OCI-LY3 (cell line): ENCODE measurements at regions not wholly inside any gene's neighbourhood (a gene's known extent, or its start where the extent isn't known, plus 50 kb on each side); places are given as distances from the start of the nearest gene placed in this dataset.

Experiments
- CTCF ChIP-seq: fragments of 200-600, 300-600 bp; sonication (generic); IDR thresholded peaks from 2 replicates; pipeline ENCODE4 v1.5.1; 2014; ENCODE audit warnings: antibody characterized with exemption, low read length, low read depth
- EZH2phosphoT487 ChIP-seq: fragments of 200-600 bp; shearing (Covaris generic); IDR thresholded peaks from 2 replicates; pipeline ENCODE4 v1.6.1; 2018; ENCODE audit warnings: antibody characterized with exemption, mixed run types, low read depth

DNA sequence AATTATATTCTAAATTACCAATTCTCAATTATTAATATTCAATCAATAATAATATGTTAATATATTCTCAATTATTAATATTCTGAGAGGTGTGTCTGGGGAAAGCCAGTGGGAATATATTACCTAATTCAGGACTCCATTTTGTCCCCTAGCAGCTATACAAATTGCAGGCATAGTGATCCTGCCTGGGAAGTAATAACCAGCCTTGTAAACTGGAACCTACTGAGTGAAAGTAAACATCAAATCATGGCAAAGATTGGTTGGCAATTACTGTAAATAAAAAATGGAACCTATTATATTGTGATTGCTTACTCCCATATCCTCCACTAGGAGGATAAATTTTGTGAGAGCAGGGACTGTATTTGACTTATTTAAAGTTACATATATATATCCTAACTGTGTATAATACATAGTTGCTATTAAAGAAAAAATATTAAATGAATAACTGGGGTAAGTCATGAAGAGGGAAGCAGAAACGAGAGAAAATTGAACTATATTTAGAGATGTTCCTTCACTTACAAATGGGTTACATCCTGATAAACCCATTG lies 150.5 kb upstream of the ELL2 start:
- TF ChIP-seq CTCF = no peak
- no peak for TF ChIP-seq EZH2phosphoT487
